RWPE1 (cell line): ENCODE measurements at regions not wholly inside any gene's neighbourhood (a gene's known extent, or its start where the extent isn't known, plus 50 kb on each side); places are given as distances from the start of the nearest gene placed in this dataset.
"Not testable (repeated sequence)": the region's sequence is repeated elsewhere in the genome, so short reads cannot be mapped to it uniquely, and the experiment has no call there.

Source experiments
- CTCF ChIA-PET: fragments of 350-600 bp; sonication (Branson Sonifier 250); formaldehyde crosslinking; extraction: SDS; loops from one replicate; lab custom pipeline; 2021; lab: Yijun Ruan, JAX
- POLR2A ChIA-PET: fragments of 400-600 bp; formaldehyde crosslinking; extraction: SDS; loops from one replicate; lab custom pipeline; 2020; ENCODE audit warnings: antibody characterized with exemption; ENCODE audit not compliant: low non-redundant PET; lab: Yijun Ruan, JAX
- DNase-seq: peaks from one replicate; pipeline ENCODE4 v3.0.0; 2012; ENCODE audit warnings: low spot score
- H3K27ac ChIP-seq: fragments of 450-650 bp; 2 replicates; pipeline ENCODE4 v1.5.1; 2017
- TF ChIP-seq, protein P1 (sequence below): fragments of 450-650 bp; conservative IDR thresholded peaks from 2 replicates; pipeline ENCODE4 v1.5.1; 2017; ENCODE audit warnings: low read depth, mild to moderate bottlenecking

DNA sequence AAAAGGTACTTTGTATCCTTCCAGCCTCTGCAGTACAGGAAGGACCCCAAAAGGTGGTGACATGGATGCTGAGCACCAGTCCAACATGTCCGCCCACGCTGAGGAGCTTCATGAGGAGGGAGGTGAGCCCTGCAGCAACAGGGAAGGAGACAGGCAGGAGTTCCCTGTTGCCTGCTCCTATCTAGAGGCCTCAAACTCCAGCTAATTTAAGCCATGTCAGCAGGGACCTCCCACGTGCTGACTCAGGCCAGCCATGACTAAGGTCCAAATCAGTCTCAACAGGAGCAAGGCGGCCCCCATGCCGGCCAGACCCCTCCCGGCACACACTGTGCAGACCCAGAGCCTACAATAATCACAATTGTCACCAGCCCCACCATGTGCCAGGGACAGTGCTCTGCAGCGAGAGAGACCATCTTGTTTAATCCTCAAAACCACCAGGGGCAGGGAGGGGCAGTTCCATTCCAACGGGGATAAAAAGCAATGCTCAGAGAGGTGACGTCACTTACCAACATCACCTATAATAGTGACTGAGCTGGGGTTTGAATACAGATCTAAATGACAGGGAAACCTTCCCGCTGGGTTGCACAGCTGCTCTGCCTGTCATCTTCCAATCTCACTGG is 54.5 kb upstream of the GATA2 start:
- TF ChIP-seq, protein P1, sequence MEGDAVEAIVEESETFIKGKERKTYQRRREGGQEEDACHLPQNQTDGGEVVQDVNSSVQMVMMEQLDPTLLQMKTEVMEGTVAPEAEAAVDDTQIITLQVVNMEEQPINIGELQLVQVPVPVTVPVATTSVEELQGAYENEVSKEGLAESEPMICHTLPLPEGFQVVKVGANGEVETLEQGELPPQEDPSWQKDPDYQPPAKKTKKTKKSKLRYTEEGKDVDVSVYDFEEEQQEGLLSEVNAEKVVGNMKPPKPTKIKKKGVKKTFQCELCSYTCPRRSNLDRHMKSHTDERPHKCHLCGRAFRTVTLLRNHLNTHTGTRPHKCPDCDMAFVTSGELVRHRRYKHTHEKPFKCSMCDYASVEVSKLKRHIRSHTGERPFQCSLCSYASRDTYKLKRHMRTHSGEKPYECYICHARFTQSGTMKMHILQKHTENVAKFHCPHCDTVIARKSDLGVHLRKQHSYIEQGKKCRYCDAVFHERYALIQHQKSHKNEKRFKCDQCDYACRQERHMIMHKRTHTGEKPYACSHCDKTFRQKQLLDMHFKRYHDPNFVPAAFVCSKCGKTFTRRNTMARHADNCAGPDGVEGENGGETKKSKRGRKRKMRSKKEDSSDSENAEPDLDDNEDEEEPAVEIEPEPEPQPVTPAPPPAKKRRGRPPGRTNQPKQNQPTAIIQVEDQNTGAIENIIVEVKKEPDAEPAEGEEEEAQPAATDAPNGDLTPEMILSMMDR: no peak
- ChIA-PET CTCF (interaction anchor here (1.2 kb wide), 1 partner anchor 23 kb away, joined by 4 read pairs; no protein-coding TSS in a partner anchor), POLR2A (no interaction called here)
- no peak for DNase-seq
- H3K27ac ChIP-seq: no peak overlapping the region

DNA sequence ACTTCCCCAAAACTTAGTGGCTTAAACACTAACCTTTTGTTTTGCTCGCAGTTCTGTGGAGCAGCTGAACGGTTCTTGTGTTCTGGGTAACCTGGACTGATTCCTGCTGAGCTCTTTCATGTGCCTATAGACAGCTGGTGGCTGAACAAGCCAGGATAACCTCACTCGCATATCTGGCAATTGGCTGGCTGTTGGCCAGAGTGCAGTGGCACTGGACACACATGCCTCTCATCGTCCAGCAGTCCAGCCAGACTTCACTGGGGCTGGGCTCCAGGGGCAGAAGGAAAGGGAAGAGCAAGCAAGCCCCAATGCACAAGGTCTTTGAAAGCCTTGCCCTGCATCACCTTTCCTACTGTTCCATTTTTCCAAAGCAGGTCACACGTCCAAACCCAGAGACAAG is 53.6 kb upstream of the GATA2 start:
- CTCF ChIA-PET: interaction anchor here (1.2 kb wide), 1 partner anchor 23 kb away, joined by 4 read pairs; no protein-coding TSS in a partner anchor
- TF ChIP-seq, protein P1: no peak
- no peak overlapping the region for H3K27ac ChIP-seq
- DNase-seq: no peak
- POLR2A ChIA-PET: no interaction called here

DNA sequence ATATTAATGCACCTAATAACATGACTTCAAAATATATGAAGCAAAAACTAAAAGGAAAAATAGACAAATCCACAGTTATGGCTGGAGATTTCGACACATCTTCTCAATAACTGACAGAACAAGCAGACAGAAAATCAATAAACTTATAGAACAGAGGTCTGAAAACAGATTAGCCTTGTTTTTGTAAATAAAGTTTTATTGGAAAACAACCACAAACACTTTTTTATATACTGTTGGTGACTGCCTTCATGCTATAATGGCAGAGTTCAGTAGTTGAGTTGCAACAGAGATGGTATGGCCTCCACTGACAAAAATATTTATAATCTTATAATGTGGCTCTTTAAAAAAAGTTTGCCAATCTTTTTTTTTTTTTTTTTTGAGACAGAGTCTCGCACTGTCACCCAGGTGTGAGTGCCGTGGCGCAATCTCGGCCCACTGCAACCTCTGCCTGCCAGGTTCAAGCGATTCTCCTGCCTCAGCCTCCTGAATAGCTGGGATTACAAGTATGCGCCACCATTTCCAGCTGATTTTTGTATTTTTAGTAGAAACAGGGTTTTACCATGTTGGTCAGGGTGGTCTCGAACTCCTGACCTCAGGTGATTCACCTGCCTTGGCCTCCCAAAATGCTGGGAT is 52.2 kb upstream of the GATA2 start:
- ChIA-PET POLR2A (no interaction called here), CTCF (no interaction called here)
- no peak for DNase-seq
- TF ChIP-seq, protein P1: no peak
- H3K27ac ChIP-seq: no peak overlapping the region

DNA sequence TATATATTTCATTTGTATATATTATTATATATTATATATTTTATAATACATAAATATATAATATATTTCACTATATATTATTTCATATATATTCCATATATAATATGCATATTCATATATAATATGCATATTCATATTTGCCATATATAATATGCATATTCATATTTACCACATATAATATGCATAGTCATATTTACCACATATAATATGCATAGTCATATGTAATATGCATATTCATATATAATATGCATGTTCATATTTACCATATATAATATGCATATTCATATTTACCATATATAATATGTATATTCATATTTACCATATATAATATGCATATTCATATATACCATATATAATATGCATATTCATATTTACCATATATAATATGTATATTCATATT is 51.2 kb upstream of the GATA2 start:
- POLR2A ChIA-PET: no interaction called here

DNA sequence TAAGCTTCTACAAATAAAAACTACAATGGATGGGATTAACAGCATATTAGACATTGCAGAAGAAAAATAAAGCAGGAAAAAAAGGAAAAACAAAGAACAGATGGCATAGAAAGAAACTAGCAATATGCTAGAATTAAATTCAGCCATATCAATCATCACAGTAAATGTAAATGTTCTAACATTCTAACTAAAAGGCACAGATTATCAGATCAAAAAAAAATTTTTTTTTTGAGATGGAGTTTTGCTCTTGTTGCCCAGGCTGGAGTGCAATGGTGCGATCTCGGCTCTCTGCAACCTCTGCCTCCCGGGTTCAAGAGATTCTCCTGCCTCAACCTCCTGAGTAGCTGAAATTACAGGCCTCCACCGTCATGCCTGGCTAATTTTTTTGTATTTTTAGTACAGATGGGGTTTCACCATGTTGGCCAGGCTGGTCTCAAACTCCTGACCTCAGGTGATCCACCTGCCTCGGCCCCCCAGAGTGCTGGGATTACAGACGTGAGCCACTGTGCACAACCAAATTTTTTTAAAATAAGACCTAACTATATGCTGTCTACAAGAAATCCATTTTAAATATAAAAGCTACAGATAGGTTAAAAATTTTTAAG is 50.7 kb upstream of the GATA2 start:
- H3K27ac ChIP-seq, POLR2A ChIA-PET, CTCF ChIA-PET, DNase-seq: not testable (repeated sequence)

More for the DNA sequence above, 51.2 kb upstream of the GATA2 start:
- TF ChIP-seq, protein P1: no peak
- CTCF ChIA-PET: no interaction called here
- DNase-seq: no peak
- no peak overlapping the region for H3K27ac ChIP-seq
